Smooth muscle cell of the brain vasculature (primary cell): ENCODE measurements at regions not wholly inside any gene's neighbourhood (a gene's known extent, or its start where the extent isn't known, plus 50 kb on each side); places are given as distances from the start of the nearest gene placed in this dataset.
"Not testable (repeated sequence)": the region's sequence is repeated elsewhere in the genome, so short reads cannot be mapped to it uniquely, and the experiment has no call there.

Source experiments
- DNase-seq: peaks from one replicate; pipeline ENCODE4 v3.0.0-alpha.2; 2012; ENCODE audit warnings: low read depth, low spot score

DNA sequence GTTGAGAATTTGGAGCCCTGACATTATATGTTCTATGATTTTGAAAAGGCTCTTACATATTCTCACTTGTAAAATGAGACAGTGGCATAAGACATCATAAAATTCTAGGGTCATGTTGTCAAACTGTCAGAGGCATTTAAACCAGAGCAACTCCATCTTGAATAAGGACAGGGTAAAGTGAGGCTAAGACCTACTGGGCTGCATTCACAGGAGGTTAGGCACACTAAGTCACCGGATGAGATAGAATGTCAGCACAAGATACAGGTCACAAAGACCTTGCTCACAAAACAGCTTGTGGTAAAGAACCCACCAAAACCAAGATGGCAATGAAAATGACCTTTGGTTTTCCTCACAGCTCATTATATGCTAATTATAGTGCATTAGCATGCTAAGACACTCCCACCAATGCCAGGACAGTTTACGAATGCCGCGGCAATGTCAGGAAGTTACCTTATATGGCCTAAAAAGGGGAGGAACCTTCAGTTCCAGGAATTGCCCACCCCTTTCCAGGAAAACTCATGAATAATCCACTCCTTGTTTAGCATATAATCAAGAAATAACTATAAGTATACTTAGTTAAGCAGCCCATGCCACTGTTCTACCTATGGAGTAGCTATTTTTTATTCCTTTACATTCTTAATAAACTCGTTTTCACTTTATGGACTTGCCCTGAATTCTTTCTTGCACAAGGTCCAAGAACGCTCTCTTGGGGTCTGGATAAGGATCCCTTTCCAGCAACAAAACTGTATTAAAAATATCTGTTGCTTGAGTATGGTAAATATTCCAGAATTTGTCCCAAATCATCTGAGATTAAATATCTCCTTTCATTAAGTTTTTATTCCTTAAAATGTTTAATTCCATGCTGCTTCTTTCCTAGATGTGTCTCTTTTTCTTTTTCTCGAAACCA is 406.4 kb downstream of the METTL4 start:
- no peak for DNase-seq

DNA sequence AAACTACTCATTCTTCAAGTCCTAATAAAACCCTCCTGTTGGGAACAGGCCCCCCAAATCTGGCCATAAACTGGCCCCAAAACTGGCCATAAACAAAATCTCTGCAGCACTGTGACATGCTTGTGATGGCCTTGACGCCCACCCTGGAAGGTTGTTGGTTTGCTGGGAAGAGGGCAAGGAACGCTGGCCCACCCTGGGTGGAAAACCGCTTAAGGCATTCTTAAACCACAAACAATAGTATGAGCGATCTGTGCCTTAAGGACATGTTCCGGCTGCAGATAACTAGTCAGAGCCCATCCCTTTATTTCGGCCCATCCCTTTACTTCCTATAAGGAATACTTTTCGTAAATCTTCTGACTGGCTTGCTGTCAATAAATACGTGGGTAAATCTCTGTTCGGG is 404.4 kb downstream of the METTL4 start:
- not testable (repeated sequence) for DNase-seq

DNA sequence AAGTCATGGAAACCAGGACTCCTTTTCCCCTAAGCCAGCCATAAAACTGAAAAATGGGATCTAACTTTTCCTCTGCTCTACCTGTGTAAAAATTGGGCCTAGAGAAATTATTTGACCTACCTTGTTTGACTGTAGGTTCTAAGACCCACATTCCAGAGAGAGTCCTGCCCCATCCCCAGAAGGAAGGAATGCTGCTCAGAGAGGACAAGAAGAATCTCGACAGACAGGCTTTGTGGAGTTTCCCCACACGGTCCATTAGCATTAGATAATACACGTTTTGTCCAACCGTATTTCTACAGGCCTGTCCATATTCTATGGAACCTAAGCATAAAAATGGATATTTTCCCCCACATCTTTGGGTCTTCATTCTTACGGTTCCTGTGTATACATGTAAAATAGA is 403.3 kb downstream of the METTL4 start:
- DNase-seq = no peak

DNA sequence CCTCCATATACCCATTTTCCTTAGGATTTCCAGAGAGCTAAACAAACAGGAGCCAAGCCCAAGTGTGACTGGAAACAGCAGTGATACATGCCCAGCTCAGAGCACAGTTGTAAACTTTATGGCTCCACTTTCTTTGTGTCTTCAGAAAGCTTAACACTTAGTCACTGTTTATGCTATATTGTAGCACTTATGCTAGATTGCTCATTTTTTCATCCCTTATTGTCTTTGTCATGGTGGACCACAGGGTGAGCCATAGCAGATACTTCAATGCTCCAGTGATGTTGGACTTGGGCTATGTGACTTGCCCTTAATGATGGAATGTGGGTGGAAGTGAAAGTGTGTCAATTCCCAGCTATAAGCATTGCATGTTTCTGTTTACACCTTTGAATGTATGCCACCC is 401.6 kb downstream of the METTL4 start:
- no peak for DNase-seq

DNA sequence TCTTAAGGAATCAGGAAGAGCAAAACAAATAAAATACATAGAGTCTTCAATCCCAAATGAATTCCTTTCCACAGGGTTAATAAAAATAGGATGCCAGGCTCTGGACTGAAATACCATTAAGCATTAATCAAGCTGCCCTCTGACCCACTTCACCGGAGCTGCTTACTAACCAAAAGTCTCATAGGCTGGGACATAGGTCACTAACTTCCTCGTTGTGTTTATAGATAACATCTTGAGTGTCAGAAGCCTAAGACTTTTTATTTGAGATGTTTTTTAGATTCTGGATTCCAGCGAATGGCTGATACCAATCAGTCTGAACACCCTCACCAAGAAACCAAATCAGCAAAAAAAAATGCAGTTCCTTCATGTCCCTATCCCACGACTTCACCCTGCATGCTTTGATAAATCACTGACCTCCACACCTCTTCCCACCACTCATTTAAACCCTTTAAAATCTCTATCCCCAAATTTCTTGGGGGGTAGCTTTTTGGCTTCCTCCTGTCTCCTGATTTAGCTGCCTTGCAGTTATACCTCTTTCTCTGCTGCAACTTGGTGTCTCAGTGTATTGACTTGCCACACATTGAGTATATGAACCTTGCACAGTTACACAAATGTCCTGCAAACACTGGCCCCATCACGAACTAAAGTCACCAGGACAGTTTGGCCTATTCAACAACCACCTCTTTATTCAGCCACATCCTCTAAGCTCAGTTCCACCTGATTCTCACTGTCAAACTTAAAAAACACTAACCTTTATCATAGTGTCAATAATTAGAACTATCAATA is 399.3 kb downstream of the METTL4 start:
- no peak for DNase-seq

DNA sequence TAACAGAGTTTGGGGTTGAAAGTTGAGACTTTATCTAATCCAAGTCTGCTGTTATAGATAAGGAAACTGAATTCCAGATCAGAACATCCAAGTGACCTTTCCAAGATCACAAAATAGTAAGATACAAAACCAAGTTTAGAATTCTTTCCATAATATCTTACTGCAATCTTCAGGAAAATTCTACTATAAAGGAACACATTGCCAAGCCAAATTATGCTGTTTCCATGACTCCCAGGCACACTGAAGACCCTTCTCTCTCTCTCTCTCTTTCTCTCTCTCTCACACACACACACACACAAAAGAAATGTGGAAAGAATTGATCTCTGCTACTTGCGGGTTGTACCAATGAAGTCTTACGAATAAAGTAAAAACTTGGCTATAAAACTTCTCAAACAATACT is 398.4 kb downstream of the METTL4 start:
- no peak for DNase-seq

DNA sequence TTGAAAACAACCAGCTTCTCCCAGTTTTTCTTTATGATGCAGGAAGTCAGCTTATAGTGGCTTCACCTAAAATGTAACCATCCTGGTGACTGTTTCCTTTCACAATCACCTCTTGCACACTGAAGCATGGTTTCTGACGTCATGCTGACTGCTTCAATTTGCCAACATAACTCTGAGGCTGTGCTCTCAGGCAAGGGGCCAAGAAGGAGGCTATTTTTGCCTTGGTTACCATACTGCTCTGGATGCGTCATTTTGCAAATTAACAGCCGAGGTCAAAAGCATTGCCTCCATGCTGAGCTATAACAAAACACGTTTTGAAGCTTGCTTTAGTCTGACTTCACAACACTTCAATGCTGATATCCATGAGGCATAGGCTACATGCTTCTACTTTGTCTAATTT is 397.8 kb downstream of the METTL4 start:
- peak; percentile 66 for DNase-seq

DNA sequence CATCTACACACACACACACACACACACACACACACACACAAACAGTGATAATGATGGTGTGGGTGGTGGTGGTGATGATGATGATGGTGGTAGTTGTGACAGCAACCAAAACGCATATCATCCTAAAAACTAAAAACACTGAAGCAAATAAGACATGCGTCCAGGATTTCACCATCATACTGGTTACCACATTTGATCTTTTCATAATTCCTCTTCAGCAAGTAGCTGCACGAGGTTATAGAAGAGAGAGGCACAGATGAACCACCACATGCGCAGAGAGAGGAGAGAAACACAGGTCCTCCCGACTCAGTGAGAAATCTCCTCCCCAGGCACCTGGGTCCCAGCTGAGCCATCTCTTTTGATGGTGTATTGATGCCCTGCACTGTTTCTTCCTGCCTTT is 393.3 kb downstream of the METTL4 start:
- DNase-seq = no peak

DNA sequence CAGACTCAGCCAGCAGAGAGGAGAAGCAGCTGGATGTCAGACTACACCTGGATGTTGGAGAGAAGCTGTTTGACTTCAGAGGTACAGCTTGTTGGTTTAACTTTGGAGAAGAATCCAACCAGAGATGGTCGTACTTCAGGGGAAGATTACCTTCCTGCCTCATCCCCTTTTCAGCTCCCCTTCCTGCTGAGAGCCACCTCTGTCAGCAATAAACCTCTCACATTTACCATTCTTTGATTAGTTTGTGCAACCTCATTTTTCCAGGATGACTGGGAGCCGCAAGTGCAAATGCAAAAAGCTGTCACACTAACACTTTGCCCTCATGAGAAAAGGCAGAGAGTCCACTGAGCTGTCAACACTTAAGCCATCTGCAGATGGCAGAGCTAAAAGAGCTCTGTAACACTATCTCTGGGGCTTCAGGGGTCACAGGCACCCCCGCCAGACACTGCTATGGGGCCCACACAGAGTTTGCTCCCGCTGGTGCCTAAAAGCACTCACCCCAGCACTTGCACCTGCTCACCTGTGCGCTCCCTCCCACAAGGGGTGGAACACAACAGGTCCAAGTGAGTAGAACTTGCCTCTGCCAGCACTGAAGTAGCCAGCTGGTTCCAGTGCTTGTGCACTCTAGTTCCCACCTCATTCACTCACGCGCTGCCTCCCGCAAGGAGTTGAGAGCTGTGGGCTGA is 391.7 kb downstream of the METTL4 start:
- no peak for DNase-seq

DNA sequence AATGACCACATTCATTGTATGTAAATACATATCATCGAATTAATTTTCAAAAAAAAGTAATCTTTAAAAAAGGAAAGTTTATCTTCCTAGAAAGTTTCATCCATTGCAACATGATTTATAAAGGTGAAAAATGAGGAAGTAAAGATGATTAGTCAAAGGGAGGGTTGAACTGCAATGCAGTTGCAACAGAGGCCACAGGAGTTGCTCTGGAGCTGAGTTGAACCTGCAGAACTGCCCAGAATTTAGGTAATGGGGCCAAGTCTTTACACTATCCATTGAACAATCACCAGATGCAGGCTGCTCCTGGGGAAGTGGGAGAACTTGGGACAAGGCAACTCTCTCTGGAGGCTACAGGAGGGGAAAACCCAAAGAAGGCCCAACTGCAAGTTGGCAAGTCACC is 390.7 kb downstream of the METTL4 start:
- no peak for DNase-seq

DNA sequence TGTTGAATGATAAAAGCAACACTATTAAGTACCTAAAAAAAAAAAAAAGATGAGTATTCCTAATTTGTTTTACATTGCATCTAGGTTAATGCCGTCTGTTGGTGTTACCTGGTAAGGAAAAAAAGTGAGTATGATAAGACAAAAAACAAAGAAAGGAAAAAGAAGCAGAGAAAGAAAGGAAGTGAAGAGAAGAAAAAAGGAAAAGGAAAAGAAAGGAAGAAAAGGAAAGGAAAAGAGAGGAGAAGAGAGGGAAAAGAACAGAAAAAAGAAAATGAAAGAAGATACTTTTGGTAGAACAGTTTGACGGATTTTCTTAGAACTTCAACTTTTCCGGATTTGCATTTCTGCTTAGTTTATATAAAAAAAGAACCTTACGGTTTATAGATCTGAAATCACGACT is 387.9 kb downstream of the METTL4 start:
- DNase-seq = no peak

DNA sequence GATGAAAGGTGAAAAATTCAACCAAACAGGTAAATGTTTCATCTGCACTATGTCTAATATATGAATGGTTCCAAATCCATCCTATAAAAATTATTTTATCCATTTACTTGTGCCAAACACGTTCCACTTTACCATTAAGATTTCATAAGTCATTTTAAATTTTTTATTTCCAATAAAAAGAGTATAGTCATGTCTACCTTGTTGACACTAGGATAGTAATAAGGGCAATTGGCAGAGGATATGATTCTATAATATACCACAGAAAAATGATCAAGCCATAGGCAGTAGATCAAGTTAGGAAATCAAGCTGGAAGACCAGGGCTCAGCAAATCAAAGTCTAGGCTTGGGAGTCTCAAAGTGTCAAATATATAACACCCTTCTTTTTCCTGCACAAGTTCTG is 384.3 kb downstream of the METTL4 start:
- no peak for DNase-seq

DNA sequence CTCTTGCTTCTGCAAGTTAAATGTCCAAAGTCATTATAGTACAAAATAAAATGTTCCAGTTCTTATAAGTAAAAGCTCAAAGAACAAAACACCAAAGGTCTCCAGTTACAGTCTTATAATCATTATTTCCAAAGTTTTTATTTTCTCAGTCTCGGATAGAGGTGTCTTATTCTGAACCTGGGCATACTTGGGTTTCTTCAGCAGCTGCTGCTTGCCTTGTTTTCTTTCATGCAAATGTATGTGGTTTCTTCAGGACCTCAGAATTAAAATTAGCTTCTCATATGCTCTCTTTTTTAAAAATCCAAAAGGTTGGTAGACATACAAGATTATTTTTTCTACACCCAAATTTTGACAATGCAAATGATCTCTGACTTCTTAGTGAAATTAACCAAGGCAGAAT is 383.0 kb downstream of the METTL4 start:
- no peak for DNase-seq

DNA sequence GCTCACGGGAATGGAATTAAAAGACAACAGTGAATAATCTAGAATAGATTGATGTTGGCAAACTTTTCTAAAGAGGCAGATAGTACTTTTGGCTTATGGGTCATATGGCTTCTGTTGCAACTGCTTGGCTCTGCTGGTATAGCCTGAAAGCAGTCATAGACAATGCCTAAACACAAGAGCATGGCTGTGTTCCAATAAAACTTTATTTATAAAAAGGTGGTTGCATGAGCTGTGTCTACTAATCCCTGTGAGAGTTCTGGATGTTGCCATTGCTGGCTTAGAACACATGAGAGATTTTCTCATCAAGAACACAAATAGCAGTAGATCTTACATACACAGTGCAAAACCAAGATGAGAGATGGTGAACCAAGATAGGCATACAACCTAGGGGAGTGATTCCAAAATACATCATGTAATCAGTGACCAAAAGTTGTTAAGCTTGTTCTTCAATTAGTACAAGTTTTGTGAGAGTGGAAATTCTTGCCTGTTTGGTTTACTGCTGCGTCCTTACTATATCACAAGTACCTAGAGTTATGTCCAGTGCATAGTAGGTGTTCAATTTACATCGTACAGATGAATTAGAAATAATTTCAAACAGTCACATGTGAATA is 380.0 kb downstream of the METTL4 start:
- DNase-seq = no peak

DNA sequence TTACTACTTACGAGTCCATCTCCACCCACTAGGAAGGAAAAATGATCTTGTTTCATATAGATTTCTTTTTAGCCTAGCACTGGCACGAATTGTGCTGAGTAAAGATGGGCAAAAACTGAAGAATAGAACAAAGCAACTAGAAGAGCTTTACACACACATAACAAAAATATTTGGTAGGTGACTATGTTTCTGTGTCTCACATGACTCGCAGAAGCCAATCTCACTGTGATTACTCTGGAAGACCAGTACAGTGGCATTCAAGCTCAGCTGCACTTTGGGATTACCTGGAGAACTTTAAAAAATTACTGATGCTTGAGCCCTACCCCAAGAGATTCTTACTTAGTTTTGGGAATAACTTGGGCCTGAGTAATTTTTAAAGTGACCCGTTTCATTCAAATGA is 378.7 kb downstream of the METTL4 start:
- no peak for DNase-seq

DNA sequence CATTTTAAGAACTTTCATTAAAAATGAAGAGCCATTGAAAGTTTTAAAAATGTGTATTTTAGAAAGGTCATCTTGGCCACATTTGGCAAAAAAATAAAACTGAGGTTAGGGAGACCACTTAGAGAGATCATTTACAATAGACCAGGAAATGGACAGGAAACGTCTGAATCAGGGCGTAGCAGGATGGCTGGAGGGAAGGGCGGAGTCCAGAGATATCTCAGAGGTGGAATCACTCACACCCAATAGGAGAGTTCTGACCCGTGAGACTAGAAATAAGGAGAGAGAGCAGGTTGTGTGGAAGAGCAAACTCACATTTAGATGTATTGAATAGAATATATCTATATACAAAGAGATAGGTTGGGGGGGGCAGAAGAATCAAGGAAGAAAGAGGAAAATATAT is 373.4 kb downstream of the METTL4 start:
- no peak for DNase-seq

DNA sequence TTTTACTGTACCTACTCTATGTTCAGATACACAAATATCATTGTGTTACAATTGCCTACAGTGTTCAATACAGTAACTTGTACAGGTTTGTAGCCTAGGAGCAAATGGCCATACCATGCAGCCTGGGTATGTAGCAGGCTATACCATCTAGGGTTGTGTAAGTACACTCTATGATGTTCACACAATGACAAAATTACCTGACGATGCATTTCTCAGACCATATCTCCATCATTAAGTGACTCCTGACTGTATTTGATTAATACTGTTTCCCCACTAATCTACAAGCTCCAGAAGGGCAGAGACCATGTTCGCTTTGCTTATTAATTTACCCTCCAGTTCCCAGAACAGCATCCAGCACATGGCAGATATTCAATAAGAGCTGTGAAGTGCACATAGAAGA is 372.2 kb downstream of the METTL4 start:
- no peak for DNase-seq

DNA sequence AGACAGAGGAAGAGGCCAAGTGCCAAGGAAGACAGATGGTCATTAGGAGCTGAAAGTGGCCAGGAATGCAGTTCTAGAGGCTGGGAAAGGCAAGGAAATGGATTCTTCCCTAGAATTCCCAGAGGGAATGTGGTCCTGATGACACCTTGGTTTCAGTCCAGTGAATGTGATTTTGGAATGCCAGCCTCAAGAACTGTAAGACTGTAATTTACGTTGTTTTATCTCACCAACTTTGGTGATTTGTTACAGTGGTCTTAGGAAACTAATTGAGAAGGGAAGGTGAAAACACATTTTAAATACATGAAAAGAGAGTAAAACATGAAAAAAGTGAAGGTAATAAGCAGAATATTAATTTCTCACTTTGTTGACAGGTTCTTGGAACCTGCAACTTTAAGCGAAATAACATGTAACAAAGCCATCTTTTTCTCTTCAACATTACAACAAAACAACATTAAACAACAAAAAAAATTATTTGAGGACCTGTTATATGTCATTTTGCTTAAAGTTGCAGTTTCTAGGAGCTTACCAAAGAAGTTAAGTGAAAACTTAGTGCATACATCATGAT is 370.2 kb downstream of the METTL4 start:
- DNase-seq = no peak

DNA sequence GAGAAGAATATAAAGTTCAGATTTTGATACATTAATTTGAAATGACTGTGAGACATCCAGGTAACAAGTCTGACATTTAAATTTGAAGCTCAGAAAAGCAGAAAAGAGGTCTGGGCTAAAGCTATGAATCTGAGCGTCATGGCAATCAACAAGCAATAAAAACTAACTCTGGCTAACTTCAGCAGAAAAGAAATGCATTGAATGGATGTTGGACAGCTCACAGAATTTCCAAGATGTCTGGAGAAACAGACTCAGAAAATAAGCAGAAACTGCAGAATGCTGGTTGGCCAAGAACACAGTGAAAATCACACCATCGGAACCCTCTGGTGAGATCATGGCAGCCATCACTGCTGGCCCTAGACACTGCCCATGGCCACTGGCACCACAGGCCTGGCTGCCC is 366.6 kb downstream of the METTL4 start:
- no peak for DNase-seq

DNA sequence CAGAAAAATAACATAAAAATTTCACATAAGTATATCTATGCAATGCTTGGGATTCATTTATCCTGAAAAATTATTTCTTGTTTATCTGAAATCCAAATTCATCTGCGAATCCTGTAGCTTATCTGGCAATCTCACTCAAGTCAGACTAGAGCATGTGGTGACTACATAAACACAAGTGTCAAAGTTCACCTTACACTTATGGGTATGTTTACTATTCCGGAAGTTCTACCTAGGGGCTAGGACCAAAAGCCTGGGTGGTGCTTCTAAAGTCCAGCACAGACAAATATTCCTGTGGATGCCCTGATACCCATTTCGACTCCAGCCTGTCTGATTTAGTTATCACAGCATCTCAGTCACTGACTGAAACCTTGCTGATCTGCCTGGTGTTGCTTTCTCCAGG is 364.0 kb downstream of the METTL4 start:
- no peak for DNase-seq

DNA sequence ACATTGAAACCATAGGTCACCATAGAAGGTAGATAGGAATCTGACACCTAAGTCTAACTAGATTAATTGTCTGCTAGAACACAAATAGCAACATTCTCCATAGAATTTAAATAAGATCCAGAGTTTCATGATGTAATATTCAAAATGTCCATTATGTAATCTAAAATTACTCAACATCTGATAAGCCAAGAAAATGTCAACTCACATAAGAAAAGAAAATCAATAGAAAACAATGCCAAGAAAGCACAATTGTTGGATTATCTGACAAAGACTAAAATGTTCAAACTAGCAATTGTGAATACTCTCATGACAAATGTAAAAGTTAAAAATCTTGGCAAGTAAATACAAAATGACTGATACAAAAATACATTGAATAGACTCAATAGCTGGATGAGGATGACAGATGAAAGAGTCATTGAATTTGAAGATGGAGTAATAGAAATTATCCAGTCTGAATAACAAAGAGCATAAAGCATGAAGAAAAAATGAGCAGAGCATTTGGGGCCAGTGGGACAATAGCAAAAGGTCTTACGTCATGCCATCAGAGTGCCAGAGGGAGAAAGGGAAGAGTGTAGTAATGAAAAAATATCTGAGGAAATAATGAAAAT is 358.6 kb downstream of the METTL4 start:
- no peak for DNase-seq
